Activated CD8-positive, alpha-beta memory T cell treated with anti-CD3 and anti-CD28 coated beads, Interleukin-2, amount 50 U/mL, for 4 hours (primary cell): ENCODE measurements at regions not wholly inside any gene's neighbourhood (a gene's known extent, or its start where the extent isn't known, plus 50 kb on each side); places are given as distances from the start of the nearest gene placed in this dataset.
"Not testable (repeated sequence)": the region's sequence is repeated elsewhere in the genome, so short reads cannot be mapped to it uniquely, and the experiment has no call there.

Source experiments
- DNase-seq: peaks from one replicate; pipeline ENCODE4 v3.0.0-alpha.2; 2020

DNA sequence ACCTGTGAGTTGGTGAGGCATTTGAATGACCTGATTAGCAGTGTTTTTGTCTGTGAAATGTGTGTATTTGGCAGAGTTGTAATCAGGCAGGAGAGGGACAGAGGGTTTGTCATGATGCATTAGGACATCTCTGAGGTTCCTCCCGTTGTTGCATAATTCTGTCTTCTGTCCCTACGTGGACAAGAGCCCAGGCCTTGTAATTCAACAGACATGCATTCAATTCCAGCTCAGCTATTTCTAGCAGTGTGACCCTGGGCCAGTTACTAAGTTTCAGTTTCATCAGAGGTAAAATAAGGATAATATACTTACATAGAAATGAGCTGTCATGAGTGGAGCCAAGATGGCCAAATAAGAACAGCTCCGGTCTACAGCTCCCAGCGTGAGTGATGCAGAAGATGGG, 208.6 kb downstream of the SLC38A4 start:
- DNase-seq, result no peak

DNA sequence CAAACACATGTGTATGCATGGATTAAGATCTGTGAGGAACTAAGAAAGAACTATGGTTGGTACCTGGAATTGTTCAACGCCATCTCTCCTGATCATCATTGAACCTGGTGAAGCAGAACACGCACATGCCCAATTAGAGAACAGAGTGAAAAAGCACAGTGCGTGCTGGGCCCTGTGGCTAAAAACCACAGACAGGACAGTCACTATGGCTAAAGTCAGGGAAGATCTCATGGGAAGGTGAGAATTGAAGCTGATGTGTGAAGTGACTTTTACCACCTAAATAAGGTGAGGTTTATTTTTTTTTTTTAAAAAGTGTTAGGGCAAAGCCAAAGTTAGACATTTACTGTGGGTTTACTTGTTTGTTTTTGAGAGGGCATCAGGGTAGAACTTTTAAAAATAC, 215.0 kb downstream of the SLC38A4 start:
- no peak for DNase-seq

DNA sequence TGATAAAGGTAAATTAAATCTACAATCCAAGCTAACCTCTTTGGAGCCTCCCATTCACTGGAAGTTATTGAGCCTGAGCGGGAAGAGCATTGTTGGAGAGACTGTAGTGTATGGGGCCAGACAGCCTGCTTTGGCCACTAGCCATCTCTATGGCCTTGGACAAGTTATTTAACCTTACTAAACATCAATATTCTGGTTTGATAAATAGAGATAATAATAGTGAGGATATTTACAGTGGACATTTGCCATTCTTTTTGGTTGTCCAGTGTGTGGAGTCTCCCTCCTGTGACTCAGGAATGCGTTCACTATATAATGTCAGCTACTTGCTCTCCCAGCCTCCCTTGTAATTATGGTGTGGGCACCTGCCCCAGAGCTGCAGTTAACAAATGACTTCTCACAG, 216.1 kb downstream of the SLC38A4 start:
- no peak for DNase-seq

DNA sequence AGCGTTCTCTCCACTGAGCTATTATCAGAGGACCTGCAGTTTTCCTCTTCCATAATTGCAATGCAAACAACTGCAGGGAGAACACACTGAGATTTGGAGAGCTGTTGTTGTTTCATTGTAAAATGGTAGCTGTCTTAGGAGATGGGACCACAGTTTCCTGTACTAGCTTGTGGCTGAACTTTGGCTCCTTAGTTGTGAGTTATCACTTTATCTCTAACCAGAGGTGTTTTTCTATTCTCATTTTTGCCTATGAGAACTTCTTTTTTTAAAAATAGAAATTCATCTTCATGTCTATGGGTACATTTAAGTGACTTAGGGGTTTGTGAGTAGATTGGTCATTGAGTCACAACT, 216.5 kb downstream of the SLC38A4 start:
- DNase-seq, result no peak

DNA sequence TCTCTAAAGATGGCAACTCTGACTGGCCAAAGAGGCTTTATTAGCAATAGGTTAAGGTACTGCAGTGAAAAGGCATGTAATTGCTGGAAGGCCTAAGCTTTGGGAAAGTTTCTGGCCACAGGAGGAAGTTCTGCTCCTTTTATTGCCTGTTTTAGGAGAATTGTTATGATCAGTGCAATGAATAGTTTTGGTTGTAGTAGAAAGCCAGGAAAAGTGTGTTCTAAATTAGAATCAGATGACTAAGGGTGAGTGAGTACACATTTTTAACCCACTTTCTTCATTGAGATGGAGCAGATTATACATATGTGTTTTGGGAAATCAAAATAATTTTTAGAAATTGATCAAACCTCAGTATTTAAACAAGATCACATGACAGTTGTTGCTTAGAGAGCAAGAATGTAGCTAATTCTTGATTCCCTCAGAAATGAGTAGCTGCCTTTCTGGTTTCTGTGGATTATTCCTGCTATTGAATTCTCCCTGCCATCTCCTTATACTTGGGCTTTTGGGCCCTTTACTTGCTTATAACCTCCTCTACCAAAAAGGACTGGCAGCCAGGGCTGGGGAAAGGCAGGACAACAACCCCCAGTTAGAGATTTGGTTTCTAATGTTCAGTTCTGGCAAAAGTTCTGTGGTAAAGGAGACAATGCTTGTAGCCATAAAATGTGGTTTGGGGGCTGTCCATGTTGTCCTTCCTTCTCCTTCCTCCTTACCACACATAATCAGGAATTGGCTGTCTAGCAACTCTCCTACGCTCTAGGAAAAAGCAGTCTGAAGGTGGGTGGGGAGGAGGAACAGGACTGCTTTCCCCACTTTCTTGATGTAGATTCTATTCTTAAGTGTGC, 217.1 kb downstream of the SLC38A4 start:
- DNase-seq, result no peak

DNA sequence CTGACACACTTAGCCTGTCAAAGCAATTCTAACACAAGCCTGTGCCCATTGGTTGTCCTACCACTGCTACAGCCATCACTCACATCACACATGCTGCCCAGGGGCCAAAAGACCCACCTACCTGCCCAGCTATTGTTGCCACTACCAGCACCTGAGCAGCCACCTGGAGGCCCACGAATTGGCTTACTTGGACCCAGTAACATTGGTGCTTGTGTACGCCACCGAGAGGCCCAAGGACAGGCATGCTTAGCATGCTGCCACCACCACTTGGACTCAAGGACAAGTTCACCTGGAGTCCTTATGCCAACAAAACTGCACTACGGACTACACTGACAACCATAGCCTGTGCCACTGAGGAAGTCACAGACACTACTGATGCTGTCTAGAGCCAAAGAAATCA, 221.1 kb downstream of the SLC38A4 start:
- DNase-seq, result no peak

DNA sequence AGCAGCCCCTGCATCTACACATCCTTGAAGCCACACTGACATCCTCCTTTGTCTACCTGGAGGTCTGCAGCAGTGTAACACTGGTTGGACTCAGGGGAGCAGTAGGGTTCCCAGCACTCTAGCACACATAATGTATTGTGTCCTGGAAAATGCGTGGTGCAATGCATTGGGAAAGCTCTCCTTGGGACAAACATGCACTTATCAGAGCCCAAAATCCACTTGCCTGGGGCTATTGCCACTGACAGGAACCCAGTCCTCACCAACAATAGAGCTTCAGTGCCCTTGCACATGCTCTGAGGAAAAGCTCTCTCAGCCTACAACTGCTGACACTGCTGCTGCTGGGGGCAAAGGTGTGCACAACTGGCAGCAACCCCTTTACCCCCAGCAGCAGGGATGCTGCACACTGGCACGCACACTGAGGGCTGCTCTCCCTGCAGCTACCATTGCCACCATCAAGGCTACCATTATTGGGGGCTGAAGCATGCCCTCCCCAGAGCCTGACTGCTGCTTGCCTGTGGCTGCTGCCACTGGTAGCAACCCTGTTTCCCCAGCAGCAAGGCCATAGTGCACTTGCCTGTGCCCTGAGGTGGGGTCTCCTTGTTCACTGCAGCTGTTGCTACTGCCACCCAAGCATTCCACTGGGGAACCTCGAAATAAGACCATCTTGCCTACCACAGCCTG, 221.9 kb downstream of the SLC38A4 start:
- no peak for DNase-seq

DNA sequence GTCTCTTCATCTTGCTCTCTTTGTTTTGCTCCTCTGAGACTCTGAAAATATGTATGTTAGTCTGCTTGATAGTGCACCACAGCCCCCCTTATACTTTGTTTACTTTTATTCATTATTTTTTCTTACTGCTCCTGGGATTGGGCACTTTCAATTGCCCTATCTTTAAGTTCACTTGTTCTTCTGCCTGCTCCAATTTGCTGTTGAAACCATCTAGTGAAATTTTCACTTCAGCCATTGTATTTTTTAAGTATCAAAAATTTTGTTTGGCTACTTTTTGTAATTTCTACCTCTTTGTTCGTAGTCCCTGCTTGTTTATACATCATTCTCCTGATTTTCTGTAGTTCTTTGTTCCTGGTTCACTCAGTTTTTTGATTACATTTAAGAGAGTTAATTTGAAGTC, 223.3 kb downstream of the SLC38A4 start:
- DNase-seq, result no peak

DNA sequence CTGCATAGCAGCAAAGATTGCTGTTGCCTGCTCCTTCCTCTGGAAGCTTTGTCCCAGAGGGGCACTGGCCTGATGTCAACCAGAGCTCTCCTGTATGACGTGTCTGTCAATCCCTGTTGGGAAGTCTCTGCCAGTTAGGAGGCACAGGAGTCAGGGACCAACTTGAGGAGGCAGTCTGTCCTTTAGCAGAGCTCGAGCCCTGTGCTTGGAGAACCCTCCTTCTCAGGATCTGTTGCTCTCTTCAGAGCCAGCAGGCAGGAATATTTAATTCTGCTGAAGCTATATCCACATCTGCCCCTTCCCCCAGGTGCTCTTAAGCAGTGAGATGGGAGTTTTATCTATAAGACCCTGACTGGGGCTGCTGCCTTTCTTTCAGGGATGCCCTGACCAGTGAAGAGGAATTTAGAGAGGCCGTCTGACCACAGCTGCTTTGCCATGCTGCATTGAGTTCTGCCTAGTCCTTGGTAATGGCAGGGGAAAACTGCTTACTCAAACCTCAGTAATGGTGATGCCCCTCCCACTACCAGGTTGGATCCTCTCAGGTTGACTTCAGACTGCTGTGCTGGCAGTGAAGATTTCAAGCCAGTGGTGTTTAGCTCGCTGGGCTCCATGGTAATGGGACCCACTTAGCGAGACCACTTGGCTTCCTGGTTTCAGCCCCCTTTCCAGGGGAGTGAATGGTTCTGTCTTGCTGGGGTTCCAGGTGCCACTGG, 218.6 kb upstream of the SLC38A2 start:
- no peak for DNase-seq

DNA sequence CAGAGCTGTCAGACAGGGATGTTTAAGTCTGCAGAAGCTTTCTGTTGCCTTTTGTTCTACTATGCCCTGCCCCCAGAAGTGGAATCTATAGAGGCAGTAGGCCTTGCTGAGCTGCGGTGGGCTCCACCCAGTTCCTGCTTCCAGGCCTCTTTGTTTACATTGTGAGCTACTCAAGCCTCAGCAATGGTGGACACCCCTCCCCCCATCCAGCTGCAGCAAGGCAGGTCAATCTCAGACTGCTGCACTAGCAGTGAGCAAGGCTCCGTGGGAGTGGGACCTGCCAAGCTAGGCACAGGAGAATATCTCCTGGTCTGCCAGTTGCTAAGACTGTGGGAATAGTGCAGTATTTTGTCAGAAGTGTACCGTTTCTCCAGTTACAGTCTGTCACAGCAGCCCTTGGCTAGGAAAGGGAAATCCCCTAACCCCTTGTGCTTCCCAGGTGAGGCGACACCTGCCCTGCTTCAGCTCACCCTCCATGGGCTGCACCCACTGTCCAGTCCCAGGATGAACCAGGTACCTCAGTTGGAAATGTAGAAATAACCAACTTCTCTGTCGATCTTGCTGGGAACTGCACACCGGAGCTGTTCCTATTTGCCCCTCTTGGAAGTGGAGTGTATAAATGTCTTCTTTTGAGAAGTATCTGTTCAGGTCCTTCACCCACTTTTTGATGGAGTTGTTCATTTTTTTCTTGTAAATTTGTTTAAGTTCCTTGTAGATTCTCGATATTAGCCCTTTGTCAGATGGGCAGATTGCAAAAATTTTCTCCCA, 213.5 kb upstream of the SLC38A2 start:
- no peak for DNase-seq

DNA sequence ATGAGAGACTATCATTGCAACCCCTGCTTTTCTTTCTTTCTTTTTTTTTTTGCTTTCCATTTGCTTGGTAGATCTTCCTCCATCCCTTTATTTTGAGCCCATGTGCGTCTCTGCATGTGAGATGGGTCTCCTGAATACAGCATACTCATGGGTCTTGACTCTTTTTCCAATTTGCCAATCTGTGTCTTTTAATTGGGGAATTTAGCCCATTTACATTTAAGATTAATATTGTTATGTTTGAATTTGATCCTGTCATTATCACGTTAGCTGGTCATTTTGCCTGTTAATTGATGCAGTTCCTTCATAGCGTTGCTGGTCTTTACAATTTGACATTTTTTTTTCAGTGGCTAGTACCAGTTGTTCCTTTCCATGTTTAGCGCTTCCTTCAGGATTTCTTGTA, 211.5 kb upstream of the SLC38A2 start:
- not testable (repeated sequence) for DNase-seq

DNA sequence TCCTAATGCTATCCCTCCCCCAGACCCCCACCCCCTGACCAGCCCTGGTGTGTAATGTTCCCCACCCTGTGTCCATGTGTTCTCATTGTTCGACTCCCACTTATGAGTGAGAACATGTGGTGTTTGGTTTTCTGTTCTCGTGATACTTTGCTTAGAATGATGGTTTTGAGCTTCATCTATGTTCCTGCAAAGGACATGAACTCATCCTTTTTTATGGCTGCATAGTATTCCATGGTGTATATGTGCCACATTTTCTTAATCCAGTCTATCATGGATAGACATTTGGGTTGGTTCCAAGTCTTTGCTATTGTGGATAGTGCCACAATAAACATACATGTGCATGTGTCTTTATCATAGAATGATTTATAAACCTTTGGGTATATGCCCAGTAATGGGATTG, 209.4 kb upstream of the SLC38A2 start:
- DNase-seq, result not testable (repeated sequence)

DNA sequence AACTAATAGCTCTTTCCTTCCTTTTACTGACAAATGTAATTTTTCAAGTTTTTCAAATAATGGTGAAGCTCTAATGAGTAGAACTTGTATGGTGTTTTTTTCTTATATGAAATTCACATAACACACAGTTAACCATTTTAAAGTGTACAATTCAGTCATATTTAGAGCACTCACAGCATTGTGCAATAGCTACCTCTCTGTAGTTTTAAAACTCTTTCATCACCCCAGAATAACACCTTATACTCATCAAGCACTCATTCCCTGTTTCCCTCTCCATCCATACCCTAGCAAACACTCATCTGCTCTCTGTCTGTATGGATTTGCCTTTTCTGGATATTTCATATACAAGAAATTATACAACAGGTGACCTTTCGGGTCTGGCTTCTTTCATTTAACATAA, 207.9 kb upstream of the SLC38A2 start:
- no peak for DNase-seq

DNA sequence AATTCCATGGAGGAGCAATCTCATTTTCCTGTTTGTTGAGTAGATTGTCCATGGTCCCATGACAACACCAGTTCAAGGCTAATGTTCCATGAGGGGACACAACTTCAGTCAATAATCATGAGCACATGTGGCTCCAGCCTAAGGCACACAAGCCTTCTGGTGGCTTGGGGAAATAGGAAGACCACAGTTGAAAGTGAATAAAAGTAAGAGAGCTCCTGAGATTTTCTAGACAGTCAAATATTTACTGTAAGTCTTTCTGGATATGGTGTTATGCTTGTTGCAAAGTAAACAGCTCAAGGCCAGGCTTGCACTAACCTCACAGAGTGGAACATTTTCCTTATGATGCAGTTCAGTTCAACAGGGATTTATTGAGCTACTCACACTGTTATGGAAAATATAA, 206.9 kb upstream of the SLC38A2 start:
- DNase-seq, result no peak

DNA sequence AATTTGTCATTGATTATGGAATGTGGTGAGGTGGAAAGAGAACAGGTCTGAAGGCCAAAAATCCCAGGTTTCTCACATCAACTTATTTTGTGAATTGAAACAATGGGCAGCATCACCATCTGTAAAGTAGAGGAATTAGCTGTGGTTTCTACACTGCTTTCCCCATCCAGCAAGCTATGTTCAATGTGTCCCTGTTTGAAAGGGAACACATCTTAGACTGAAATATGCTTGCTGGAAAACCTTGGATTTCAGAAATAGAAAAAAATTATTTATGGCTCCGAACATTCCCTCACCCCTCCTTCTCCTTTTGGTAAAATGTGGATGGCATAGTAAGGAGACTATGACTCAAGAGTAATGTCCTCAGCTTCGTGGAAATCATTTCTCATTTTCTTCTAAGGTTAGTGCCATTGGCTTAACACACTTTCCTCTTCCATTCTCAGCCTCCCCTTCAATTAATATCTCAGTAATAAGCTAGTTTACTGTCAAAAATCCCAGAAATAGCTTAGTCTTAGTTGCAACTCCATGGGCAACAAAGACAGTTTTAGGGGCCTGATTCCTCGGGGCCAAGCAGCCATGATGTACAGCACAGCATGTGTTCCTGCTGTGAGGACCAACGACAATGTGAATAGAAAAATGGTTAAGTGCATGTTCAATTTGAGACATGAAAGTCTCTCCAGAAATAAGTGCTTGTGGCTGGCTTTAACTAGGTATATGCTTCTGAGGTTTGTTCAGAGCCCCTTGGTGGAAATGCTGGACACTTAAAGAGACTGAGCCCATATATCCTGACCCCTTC, 205.8 kb upstream of the SLC38A2 start:
- no peak for DNase-seq

DNA sequence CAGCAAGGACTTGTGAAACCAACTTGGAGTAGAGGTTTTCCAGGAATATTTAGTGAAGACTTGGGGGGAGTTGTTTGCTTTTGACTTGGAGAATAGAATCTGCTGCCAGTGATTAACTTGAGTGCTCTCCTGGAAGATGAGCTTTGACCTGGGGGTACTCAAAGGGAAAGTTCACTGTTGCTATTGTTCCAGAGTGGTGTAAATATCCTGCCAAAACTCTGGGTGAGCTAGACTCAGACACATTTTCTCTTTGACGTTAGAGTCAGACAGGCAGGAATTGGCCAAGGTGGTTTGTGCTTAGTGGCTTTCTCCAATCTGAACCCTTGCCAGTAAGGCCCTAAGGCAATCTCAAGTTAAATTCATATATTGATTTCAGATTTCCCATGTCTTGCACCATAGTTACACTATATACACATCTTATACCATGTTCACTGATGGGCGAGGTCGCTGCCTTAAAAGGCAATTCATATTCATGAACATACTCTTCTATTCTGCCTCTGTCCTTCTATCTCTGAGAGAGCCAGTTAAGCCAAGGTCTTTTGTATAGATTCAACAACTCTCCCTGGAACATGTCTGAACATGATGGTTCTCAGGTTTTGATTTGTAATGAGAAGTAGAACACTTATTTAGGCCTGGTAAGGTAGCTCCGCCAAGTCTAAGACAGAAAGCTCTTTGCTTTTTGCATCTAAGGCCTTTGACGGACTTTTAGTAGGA, 204.6 kb upstream of the SLC38A2 start:
- DNase-seq, result no peak

DNA sequence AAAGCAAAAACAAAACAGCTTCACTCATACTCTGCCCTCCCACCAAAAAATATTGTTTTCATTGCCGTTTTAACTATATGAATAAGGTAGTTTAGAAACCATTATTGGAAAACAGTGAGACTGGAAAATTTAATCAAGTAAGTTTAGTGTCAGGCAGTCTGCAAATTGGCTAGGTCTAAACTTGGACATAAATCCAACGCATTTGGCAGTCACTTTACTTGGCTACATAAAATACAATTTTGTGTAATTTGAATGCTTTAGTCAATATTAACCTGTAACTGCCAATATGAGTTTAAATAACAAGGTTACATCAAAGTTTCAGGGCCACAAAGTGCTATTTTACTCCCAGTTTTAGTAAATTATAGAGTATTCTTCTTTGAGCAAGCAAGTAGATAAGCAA, 202.3 kb upstream of the SLC38A2 start:
- no peak for DNase-seq

DNA sequence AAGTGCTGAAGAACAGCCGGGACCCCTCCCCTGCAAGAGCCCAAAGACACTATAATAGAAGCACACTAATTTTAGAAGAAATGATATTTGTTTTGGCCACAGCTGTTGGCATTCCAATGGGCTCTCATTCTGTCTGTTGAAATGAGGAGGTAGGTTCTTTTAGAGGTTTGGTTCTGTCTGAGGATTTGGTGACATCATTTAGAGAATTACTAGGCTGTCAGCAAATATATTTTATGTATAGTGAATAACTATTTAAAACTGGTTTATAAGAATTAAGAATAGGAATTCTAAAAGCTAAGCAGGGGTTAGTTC, 200.7 kb upstream of the SLC38A2 start:
- no peak for DNase-seq

DNA sequence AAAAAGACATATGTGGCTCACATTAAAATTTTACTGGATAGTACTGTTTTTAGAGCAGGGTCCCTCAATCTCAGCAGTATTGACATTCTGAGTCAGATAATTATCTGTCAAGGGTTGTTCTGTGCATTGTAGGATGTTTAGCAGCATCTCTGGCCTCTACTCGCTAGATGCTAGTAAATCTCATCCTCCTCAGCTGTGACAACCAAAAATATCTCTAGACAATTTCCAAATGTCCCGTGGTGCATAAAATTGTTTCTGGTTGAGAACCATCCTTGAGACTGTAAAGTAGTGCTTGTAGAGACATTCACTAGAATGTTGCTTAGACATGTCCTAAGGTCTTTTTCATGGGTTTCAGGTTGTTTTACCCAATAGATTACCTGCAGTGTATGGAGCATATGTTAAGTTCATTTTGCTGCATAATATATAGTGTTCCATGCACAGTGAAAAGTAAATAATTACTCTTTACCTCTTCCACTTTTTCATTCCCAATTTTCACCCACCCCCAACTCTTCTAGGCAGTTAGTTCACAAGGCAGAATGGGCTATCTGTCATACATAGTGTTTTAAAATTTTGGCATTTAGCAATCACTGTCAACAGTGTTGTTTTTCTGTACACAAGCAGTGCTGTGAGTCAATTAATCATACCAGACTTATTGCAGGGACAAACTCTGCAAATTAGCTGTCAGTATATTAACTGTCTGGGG, 200.2 kb upstream of the SLC38A2 start:
- no peak for DNase-seq

DNA sequence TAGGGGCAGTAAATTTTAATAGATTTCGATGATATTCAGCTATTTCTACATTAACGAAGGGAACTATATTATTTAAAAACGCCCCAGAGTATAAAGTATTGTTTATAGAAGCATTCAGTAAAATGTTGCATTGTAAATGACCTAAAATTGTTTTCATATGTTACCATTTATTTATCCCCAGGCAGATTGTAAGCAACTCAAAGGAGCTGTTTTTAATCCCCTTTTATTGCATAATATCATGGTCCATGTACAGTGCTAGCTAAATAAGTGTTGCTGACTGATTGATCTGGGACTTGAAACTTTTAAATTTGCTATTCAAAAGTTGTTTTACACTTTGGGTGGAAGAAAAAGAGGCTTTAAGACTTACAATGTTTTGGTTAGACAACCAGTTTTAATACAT, 199.0 kb upstream of the SLC38A2 start:
- DNase-seq, result no peak

DNA sequence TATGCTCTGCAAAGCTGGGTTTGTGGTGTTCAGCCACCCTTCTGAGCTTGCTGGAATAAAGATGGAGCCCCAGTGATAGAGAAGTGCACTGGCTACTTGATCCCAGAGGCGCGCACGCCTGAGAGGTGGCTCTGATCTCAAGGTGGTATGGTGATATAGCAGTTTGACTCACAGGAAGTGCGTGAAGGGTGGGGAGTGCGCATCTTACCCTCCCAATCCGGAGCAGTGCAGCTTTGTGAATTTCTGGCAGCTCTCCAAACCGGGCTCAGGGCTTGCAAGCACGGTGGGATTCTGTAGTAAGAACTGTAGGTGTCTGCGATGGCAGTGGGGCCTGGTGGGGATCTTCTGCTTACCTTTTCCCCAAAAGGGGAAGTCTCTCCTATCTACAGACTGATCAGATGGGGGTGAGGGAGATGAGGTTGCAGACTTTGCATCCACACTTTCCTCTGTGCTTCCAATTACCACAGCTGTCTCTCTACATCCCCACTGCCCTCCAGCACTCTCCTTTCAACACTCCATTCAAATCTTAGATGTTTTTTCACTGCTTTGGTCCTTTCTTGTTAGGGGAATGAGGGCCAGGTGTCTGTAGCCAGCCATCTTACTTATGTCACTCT, 197.4 kb upstream of the SLC38A2 start:
- no peak for DNase-seq
